H1 (cell line): ENCODE measurements at regions not wholly inside any gene's neighbourhood (a gene's known extent, or its start where the extent isn't known, plus 50 kb on each side); places are given as distances from the start of the nearest gene placed in this dataset.

ENCODE experiments used
- ASH2L ChIP-seq: fragments of 200-600, 300-600 bp; sonication (generic); IDR thresholded peaks from one replicate; pipeline ENCODE4 v1.7.1; 2017; ENCODE audit warnings: low read length
- BRCA1 ChIP-seq: IDR thresholded peaks from 2 replicates; pipeline ENCODE4 v1.6.1; 2012; ENCODE audit warnings: low read depth, low read length, improper control_type of control experiment
- JUND ChIP-seq: IDR thresholded peaks from 2 replicates; pipeline ENCODE4 v1.6.1; 2011; ENCODE audit warnings: mild to moderate bottlenecking, improper control_type of control experiment, low read length
- KDM5A ChIP-seq: fragments of 200-600 bp; IDR thresholded peaks from 2 replicates; pipeline ENCODE4 v1.7.1; 2012; ENCODE audit warnings: mild to moderate bottlenecking, low read length, inconsistent platforms, mixed read lengths
- POLR2A ChIP-seq, 2 experiments: IDR thresholded peaks; 1 replicate in 1 of 2; 2 replicates in 1 of 2; pipeline ENCODE4 v1.6.1; 2011; ENCODE audit warnings: low read depth in 2 of 2, low read length in 2 of 2, mild to moderate bottlenecking in 2 of 2; ENCODE audit errors: control extremely low read depth in 1 of 2
- SUZ12 ChIP-seq: fragments of 200-600 bp; sonication (generic); IDR thresholded peaks from 2 replicates; pipeline ENCODE4 v1.6.1; 2012; ENCODE audit warnings: mild to moderate bottlenecking, inconsistent platforms, low read length, moderate library complexity, mixed read lengths
- ZNF274 ChIP-seq: IDR thresholded peaks from 2 replicates; pipeline ENCODE4 v1.7.0; 2012; ENCODE audit warnings: low read length, borderline replicate concordance; ENCODE audit errors: extremely low read depth
- TF ChIP-seq, protein P1 (sequence below): fragments of 300-600 bp; sonication (generic); IDR thresholded peaks from 2 replicates; pipeline ENCODE4 v1.7.1; 2012; ENCODE audit warnings: low read length, moderate library complexity, mild to moderate bottlenecking, inconsistent platforms; ENCODE audit not compliant: insufficient replicate concordance
- TF ChIP-seq, protein P2 (sequence below): IDR thresholded peaks from 2 replicates; pipeline ENCODE4 v1.6.1; 2012; ENCODE audit warnings: inconsistent platforms

DNA sequence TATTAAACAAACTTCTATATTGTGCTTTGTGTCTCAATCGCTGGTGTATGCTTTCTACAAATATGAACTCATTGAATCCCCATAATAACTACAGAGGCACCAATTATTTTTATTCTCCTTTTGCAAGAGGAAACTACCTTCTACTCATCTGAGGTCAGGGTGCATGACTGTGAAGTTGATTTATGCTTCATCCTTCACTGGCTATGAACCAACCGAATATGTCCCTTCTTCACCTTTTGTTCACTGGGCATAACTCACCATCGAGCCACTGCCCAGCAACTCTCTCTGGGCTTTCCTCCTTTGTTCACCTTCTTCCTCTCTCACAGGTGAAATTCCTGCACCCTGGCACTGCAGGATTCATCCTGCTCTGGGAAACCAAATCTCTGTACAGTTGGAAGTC is 61.3 kb upstream of the PFKP start (continued):
- TF ChIP-seq, protein P1, sequence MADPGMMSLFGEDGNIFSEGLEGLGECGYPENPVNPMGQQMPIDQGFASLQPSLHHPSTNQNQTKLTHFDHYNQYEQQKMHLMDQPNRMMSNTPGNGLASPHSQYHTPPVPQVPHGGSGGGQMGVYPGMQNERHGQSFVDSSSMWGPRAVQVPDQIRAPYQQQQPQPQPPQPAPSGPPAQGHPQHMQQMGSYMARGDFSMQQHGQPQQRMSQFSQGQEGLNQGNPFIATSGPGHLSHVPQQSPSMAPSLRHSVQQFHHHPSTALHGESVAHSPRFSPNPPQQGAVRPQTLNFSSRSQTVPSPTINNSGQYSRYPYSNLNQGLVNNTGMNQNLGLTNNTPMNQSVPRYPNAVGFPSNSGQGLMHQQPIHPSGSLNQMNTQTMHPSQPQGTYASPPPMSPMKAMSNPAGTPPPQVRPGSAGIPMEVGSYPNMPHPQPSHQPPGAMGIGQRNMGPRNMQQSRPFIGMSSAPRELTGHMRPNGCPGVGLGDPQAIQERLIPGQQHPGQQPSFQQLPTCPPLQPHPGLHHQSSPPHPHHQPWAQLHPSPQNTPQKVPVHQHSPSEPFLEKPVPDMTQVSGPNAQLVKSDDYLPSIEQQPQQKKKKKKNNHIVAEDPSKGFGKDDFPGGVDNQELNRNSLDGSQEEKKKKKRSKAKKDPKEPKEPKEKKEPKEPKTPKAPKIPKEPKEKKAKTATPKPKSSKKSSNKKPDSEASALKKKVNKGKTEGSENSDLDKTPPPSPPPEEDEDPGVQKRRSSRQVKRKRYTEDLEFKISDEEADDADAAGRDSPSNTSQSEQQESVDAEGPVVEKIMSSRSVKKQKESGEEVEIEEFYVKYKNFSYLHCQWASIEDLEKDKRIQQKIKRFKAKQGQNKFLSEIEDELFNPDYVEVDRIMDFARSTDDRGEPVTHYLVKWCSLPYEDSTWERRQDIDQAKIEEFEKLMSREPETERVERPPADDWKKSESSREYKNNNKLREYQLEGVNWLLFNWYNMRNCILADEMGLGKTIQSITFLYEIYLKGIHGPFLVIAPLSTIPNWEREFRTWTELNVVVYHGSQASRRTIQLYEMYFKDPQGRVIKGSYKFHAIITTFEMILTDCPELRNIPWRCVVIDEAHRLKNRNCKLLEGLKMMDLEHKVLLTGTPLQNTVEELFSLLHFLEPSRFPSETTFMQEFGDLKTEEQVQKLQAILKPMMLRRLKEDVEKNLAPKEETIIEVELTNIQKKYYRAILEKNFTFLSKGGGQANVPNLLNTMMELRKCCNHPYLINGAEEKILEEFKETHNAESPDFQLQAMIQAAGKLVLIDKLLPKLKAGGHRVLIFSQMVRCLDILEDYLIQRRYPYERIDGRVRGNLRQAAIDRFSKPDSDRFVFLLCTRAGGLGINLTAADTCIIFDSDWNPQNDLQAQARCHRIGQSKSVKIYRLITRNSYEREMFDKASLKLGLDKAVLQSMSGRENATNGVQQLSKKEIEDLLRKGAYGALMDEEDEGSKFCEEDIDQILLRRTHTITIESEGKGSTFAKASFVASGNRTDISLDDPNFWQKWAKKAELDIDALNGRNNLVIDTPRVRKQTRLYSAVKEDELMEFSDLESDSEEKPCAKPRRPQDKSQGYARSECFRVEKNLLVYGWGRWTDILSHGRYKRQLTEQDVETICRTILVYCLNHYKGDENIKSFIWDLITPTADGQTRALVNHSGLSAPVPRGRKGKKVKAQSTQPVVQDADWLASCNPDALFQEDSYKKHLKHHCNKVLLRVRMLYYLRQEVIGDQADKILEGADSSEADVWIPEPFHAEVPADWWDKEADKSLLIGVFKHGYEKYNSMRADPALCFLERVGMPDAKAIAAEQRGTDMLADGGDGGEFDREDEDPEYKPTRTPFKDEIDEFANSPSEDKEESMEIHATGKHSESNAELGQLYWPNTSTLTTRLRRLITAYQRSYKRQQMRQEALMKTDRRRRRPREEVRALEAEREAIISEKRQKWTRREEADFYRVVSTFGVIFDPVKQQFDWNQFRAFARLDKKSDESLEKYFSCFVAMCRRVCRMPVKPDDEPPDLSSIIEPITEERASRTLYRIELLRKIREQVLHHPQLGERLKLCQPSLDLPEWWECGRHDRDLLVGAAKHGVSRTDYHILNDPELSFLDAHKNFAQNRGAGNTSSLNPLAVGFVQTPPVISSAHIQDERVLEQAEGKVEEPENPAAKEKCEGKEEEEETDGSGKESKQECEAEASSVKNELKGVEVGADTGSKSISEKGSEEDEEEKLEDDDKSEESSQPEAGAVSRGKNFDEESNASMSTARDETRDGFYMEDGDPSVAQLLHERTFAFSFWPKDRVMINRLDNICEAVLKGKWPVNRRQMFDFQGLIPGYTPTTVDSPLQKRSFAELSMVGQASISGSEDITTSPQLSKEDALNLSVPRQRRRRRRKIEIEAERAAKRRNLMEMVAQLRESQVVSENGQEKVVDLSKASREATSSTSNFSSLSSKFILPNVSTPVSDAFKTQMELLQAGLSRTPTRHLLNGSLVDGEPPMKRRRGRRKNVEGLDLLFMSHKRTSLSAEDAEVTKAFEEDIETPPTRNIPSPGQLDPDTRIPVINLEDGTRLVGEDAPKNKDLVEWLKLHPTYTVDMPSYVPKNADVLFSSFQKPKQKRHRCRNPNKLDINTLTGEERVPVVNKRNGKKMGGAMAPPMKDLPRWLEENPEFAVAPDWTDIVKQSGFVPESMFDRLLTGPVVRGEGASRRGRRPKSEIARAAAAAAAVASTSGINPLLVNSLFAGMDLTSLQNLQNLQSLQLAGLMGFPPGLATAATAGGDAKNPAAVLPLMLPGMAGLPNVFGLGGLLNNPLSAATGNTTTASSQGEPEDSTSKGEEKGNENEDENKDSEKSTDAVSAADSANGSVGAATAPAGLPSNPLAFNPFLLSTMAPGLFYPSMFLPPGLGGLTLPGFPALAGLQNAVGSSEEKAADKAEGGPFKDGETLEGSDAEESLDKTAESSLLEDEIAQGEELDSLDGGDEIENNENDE, result no peak
- TF ChIP-seq ASH2L, result no peak
- TF ChIP-seq JUND, result no peak
- TF ChIP-seq BRCA1, result no peak
- TF ChIP-seq POLR2A (IDR thresholded peaks at IDR 0.05; ENCODE audit: control extremely low read depth in 1 of 2, low read depth in 2 of 2, low read length in 2 of 2), result no peak
- TF ChIP-seq SUZ12, result no peak
- TF ChIP-seq ZNF274, result no peak
- TF ChIP-seq KDM5A, result no peak
- TF ChIP-seq, protein P2, sequence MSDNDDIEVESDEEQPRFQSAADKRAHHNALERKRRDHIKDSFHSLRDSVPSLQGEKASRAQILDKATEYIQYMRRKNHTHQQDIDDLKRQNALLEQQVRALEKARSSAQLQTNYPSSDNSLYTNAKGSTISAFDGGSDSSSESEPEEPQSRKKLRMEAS, result no peak
